Endodermal cell (in vitro differentiated cells): ENCODE measurements at regions not wholly inside any gene's neighbourhood (a gene's known extent, or its start where the extent isn't known, plus 50 kb on each side); places are given as distances from the start of the nearest gene placed in this dataset.
"Not testable (repeated sequence)": the region's sequence is repeated elsewhere in the genome, so short reads cannot be mapped to it uniquely, and the experiment has no call there.

Source experiments
- DNase-seq: peaks from one replicate; pipeline ENCODE4 v3.0.0-alpha.2; 2017
- H3K27ac ChIP-seq: 2 replicates; pipeline ENCODE4 v1.5.1; 2013; ENCODE audit warnings: mild to moderate bottlenecking, low read depth, low read length, moderate library complexity
- H3K27me3 ChIP-seq: 2 replicates; pipeline ENCODE4 v1.6.1; 2013; ENCODE audit warnings: mild to moderate bottlenecking, low read length, moderate library complexity; ENCODE audit not compliant: insufficient read depth, control insufficient read depth, poor library complexity, severe bottlenecking
- H3K36me3 ChIP-seq: 2 replicates; pipeline ENCODE4 v1.7.0; 2013; ENCODE audit warnings: mild to moderate bottlenecking, low read length, moderate library complexity; ENCODE audit not compliant: control insufficient read depth, insufficient read depth
- H3K4me1 ChIP-seq: one replicate; pipeline ENCODE4 v1.7.0; 2013; ENCODE audit warnings: low read length; ENCODE audit not compliant: control insufficient read depth, insufficient read depth
- H3K4me3 ChIP-seq: 2 replicates; pipeline ENCODE4 v1.5.1; 2013; ENCODE audit warnings: mild to moderate bottlenecking, low read length, moderate library complexity
- H3K9ac ChIP-seq: 2 replicates; pipeline ENCODE4 v1.6.1; 2013; ENCODE audit warnings: mild to moderate bottlenecking, low read length, moderate library complexity; ENCODE audit not compliant: poor library complexity, severe bottlenecking; ENCODE audit errors: extremely low read depth
- H3K9me3 ChIP-seq: 2 replicates; pipeline ENCODE4 v1.6.1; 2013; ENCODE audit warnings: mild to moderate bottlenecking, low read length, moderate library complexity; ENCODE audit not compliant: control insufficient read depth
- H3K27ac Mint-ChIP-seq: 2 replicates; pipeline ENCODE4 v1.8.0; 2020; ENCODE audit warnings: mixed read lengths
- H3K27me3 Mint-ChIP-seq: 2 replicates; pipeline ENCODE4 v1.8.0; 2021; ENCODE audit warnings: mild to moderate bottlenecking, mixed read lengths; ENCODE audit not compliant: insufficient read depth
- H3K36me3 Mint-ChIP-seq: 2 replicates; pipeline ENCODE4 v1.8.0; 2020; ENCODE audit warnings: low read depth, mixed read lengths
- H3K4me1 Mint-ChIP-seq: 2 replicates; pipeline ENCODE4 v1.8.0; 2020; ENCODE audit warnings: mixed read lengths
- H3K4me3 Mint-ChIP-seq: 2 replicates; pipeline ENCODE4 v1.8.0; 2020; ENCODE audit warnings: mild to moderate bottlenecking, moderate library complexity, mixed read lengths
- H3K9me3 Mint-ChIP-seq: 2 replicates; pipeline ENCODE4 v1.8.0; 2020; ENCODE audit warnings: mild to moderate bottlenecking, mixed read lengths
- WGBS, 2 experiments: methylation state at CpG; one replicate each; pipeline versions ENCODE4 v1.1.5 to v1.1.7; 2013; ENCODE audit warnings: missing lambda C conversion rate in 2 of 2, mixed read lengths in 1 of 2; ENCODE audit not compliant: insufficient coverage in 1 of 2, insufficient read length in 1 of 2; 5-methylcytosine and 5-hydroxymethylcytosine counted together
- TF ChIP-seq, protein P1 (sequence below): fragments of 200-600 bp; sonication (generic); conservative IDR thresholded peaks from 2 replicates; pipeline ENCODE4 v1.5.0; 2021; ENCODE audit warnings: antibody characterized with exemption, mild to moderate bottlenecking

DNA sequence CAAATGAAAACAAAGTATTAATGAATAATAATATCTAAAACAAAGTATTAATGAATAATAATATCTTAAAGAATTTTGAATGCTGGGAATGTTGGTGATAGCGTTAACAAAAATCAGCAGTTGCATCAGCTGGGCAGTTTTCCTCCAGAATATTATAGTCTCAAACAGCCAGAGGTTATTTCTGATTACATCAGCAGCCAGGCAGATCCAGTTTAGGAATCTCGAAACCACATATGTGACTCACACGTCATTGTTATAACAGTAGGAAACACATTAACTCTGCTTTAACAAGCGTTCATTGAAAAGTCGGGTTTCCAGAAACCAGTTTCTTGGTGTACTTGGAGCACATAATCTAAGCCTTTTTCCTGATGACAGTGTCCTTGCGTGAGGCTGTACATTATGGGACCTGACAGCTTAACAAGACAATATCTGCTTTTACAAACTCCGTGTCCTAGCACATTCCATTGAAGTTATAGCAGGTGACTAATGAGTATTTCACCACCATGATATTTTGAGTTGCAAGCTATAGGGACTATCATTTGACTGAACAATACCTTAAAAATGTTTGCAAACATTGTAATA is 559.5 kb upstream of the KLF4 start:
- Mint-ChIP-seq H3K9me3 (no peaks in the 10 kb centered on the region), H3K4me1 (peaks cover 38% of the 10 kb centered on the region), H3K27ac (no peak overlapping the region), H3K27me3 (peaks cover 26% of the 10 kb centered on the region), H3K36me3 (no peaks in the 10 kb centered on the region), H3K4me3 (no peak overlapping the region)
- DNase-seq: no peak
- Histone ChIP-seq H3K4me1 (peaks cover 22% of the 10 kb centered on the region), H3K9me3 (peaks cover 4% of the 10 kb centered on the region), H3K27me3 (no peaks in the 10 kb centered on the region), H3K36me3 (no peaks in the 10 kb centered on the region), H3K27ac (no peak overlapping the region), H3K9ac (no peak overlapping the region), H3K4me3 (no peak overlapping the region)
- TF ChIP-seq, protein P1, sequence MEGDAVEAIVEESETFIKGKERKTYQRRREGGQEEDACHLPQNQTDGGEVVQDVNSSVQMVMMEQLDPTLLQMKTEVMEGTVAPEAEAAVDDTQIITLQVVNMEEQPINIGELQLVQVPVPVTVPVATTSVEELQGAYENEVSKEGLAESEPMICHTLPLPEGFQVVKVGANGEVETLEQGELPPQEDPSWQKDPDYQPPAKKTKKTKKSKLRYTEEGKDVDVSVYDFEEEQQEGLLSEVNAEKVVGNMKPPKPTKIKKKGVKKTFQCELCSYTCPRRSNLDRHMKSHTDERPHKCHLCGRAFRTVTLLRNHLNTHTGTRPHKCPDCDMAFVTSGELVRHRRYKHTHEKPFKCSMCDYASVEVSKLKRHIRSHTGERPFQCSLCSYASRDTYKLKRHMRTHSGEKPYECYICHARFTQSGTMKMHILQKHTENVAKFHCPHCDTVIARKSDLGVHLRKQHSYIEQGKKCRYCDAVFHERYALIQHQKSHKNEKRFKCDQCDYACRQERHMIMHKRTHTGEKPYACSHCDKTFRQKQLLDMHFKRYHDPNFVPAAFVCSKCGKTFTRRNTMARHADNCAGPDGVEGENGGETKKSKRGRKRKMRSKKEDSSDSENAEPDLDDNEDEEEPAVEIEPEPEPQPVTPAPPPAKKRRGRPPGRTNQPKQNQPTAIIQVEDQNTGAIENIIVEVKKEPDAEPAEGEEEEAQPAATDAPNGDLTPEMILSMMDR: no peak
- WGBS, 2 experiments: 79 to 80% methylated on average over 6 to 7 of the region's 7 CpGs

DNA sequence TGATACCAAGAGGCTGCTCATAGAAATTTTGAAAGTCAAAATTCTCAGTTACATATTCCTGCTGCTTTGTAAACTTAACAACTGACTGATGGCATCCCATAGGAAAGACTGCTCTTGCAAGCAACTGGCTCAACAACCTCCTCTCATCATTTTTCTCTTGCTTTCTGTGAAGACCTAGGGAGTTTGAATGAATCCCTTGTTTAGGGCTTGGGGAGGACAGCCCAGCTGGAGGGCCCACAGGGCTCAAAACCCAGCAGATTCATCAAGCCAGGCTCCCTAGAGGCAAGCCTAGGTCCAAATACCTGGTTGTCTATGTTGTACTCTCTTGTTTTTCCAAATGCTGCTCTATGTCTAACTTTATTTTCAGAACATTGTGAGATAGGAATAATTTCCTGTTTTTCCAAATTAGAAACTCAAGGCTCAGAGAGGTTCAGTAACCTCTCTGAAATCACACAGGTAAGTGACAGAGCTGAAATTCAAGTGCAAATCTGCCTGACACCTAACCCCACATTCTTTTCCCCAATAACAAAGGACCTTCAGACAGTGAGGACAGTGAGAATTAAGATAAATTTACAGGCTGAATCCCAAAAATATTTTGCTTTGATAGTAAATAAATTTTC is 558.9 kb upstream of the KLF4 start:
- Histone ChIP-seq H3K4me3 (no peak overlapping the region), H3K27me3 (no peaks in the 10 kb centered on the region), H3K4me1 (peaks cover 16% of the 10 kb centered on the region), H3K36me3 (no peaks in the 10 kb centered on the region), H3K27ac (no peak overlapping the region), H3K9ac (no peak overlapping the region), H3K9me3 (peaks cover 10% of the 10 kb centered on the region)
- no peak for DNase-seq
- Mint-ChIP-seq H3K4me1 (peaks cover 32% of the 10 kb centered on the region), H3K4me3 (no peak overlapping the region), H3K27ac (no peak overlapping the region), H3K9me3 (peaks cover 4% of the 10 kb centered on the region), H3K36me3 (no peaks in the 10 kb centered on the region), H3K27me3 (peaks cover 21% of the 10 kb centered on the region)
- TF ChIP-seq, protein P1: no peak

- peaks cover 25% of the 10 kb centered on the region for H3K4me1 Mint-ChIP-seq
- H3K9me3 ChIP-seq: peaks cover 14% of the 10 kb centered on the region
- WGBS, 2 experiments: no CpG with 5 or more reads among the region's 1 CpG
Observed at GRCh38 chr9:108047777-108048176, 558.2 kb upstream of the KLF4 start.

More at GRCh38 chr9:108047777-108048176, 558.2 kb upstream of the KLF4 start:
- not testable (repeated sequence) for H3K27ac ChIP-seq, H3K4me3 Mint-ChIP-seq, H3K9me3 Mint-ChIP-seq, H3K9ac ChIP-seq, H3K27me3 ChIP-seq, H3K27ac Mint-ChIP-seq, DNase-seq, H3K4me3 ChIP-seq, H3K36me3 ChIP-seq, H3K36me3 Mint-ChIP-seq, H3K4me1 ChIP-seq
- H3K27me3 Mint-ChIP-seq: peaks cover 21% of the 10 kb centered on the region
